ENCODE measurements at regions not wholly inside any gene's neighbourhood (a gene's known extent, or its start where the extent isn't known, plus 50 kb on each side); places are given as distances from the start of the nearest gene placed in this dataset.

- TF ChIP-seq CTCF (IDR thresholded peaks at IDR 0.05): no peak
- TF ChIP-seq ZFX (IDR thresholded peaks at IDR 0.05; ENCODE audit: borderline replicate concordance): no peak
Measured at GRCh38 chr2:14756122-14756541, 123.6 kb downstream of the LRATD1 start.

Measured in 22Rv1 (cell line).